ENCODE measurements at regions not wholly inside any gene's neighbourhood (a gene's known extent, or its start where the extent isn't known, plus 50 kb on each side); places are given as distances from the start of the nearest gene placed in this dataset.

DNA sequence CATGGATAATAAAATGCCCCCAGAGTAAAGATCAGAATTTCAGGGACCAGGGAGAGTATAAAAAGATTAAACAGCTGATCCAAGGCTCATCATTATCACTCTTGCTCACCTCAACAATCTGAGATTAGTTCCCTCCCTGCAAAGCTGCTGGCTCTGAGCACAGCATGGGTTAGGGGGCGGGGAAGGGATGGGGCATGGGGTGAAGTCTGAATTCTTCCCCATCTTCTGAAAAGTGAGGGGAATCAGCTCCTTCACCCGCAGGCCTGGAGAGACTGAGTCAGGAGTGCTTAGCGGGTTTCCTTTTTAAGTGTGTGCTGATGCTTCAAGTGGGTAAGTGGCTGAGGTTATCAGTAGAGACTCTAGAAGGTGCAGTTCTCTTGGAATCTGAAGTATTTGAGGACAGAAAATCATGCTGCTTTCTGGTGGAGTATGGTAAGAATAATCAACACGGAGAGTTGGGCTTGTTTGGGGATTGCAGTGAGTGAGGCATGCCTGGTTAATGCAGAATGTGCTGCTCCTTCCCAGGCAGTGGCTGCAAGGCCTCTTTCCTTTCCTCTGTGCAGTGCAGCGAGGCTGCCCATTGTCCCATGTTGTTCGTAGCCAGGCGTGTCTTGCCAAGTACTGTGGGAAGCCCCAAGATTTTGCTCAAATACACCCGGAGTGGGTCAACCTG is 59.2 kb upstream of the TRAK1 start:
- H3K27ac ChIP-seq = no peak overlapping the region
- TF ChIP-seq, protein P1, sequence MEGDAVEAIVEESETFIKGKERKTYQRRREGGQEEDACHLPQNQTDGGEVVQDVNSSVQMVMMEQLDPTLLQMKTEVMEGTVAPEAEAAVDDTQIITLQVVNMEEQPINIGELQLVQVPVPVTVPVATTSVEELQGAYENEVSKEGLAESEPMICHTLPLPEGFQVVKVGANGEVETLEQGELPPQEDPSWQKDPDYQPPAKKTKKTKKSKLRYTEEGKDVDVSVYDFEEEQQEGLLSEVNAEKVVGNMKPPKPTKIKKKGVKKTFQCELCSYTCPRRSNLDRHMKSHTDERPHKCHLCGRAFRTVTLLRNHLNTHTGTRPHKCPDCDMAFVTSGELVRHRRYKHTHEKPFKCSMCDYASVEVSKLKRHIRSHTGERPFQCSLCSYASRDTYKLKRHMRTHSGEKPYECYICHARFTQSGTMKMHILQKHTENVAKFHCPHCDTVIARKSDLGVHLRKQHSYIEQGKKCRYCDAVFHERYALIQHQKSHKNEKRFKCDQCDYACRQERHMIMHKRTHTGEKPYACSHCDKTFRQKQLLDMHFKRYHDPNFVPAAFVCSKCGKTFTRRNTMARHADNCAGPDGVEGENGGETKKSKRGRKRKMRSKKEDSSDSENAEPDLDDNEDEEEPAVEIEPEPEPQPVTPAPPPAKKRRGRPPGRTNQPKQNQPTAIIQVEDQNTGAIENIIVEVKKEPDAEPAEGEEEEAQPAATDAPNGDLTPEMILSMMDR (IDR thresholded peaks at IDR 0.05) = no peak
- no peak for TF ChIP-seq ZFX (IDR thresholded peaks at IDR 0.05; ENCODE audit: borderline replicate concordance)

DNA sequence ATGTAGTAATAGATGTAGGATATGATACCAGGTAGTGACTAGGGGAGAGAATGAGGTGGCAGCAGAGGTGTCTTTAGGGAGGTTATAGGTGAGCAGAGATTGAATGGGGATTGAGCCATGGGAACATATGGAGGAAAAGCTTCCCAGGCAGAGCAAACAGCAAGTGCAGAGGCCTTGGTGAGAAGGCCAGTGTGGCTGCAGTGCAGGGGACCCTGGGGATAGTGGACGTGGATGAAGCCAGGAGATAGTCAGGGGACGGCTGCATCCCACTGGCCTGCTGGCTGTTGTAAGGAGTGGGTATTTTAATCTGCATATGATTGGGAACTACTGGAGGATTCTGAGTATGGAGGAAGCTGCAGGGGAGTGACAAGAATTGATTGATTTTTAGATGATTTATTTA is 62.7 kb upstream of the TRAK1 start:
- TF ChIP-seq, protein P1 (IDR thresholded peaks at IDR 0.05) = no peak
- TF ChIP-seq ZFX (IDR thresholded peaks at IDR 0.05; ENCODE audit: borderline replicate concordance) = no peak

DNA sequence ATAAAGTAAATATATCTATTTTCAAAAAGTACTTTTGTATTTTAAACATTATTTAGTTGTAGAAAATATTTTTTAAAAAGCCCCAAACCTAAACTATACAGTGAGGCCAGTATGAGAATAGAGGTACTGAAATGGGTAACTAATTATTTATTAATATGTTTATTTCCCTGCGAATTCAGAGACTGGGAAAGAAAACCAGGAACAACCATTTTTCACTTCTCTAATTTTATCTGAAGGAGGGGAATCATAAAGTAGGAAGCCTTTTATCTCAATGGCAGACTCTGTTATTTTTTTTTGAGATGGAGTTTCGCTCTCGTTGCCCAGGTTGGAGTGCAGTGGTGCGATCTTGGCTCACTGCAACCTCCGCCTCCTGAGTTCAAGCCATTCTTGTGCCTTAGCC is 63.6 kb upstream of the TRAK1 start:
- no peak overlapping the region for H3K27ac ChIP-seq
- TF ChIP-seq, protein P1 (IDR thresholded peaks at IDR 0.05) = no peak
- no peak for TF ChIP-seq ZFX (IDR thresholded peaks at IDR 0.05; ENCODE audit: borderline replicate concordance)

More for the DNA sequence above, 62.7 kb upstream of the TRAK1 start:
- H3K27ac ChIP-seq = no peak overlapping the region

DNA sequence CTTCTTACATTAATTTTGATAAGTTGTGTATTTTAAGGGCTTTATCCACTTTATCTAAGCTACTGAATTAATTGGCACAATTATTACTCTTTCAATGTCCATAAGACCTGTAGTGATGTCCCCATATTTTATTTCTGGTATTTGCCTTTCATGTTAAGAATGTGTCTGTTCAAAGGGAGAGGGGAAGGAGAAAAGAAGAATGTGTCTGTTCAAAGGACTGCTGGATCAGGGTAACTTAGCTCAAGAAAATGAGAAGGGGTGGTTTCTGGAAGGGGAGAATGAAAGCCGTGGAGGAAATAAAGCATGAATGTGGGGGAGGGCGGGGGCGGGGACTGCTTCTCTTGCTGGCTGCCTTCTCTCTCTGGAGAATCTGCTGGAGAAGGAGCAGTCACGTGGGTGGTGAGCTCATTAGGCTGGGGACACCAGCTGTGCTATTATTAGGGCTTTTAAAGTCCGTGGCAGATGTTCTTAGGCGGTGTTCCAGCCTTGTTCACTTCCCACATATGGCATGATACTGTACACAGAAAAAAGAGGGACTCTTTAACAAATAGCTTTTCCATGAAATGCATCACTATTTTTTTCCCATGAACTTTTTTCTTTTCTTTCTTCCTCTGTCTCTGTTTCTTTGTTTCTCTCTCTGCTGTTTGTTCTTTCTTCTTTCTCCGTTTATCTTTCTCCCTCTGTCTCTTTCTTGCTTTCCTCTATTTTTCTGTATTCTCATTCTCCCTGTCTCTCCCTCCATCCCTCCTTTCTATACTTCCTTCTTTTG is 63.7 kb upstream of the ULK4 start:
- no peak overlapping the region for H3K27ac ChIP-seq
- TF ChIP-seq ZFX (IDR thresholded peaks at IDR 0.05; ENCODE audit: borderline replicate concordance) = no peak
- TF ChIP-seq, protein P1 (IDR thresholded peaks at IDR 0.05) = no peak

DNA sequence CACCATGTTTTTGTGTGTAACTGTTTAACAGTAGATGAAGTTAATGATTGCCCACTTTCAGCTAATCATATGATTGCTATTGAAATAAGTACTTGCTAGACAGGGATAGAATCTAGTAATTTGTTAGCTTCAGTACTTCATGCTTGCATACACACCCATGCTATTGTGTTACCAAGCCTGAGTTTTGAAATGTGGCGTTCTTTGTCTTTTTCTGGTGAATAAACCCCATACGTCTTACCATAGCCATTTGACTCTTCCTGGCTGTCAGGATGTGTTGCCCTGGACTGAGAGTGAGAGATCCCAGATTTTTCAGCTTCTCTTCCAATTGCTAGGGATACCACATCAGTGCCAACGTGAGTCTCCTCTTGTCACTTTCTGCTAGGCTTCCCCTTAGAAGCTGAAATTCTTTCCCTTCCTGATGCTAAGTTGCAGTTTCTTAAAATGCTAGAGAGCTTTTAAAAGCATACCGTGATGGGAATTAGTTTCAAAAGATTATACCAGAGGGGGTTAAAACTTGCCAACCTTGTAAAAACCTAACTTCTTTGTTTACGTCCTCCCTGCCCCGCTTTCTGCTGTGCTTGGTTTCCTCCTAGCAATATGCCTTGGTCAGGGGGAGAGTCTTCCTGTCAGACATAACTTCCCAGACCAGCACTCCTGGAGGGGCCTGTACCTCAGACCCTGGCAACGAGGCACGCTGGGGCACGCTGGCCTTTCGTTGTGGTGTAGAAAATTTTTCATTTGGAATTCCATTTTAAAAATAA is 62.9 kb upstream of the ULK4 start:
- no peak overlapping the region for H3K27ac ChIP-seq

DNA sequence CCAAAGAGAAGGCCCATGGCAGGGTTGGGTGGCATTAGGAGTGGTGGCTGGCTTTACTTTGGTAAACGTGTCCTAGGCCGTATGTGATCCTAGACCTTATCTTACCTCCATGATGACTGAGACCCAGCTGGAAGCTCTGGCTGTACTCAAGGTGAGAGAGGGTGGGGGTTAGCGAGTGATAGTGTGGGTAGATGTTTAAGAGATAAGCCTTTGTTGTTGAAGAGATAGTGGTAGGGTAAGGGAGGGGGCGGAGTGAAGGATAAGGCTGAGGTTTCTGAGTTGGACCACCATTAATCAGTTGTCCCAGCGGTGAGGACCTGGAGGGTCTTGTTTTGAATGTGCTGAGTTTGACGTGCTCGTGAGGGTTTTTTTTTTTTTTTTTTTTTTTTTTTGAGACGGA is 61.5 kb upstream of the ULK4 start:
- H3K27ac ChIP-seq = no peak overlapping the region
- no peak for TF ChIP-seq ZFX (IDR thresholded peaks at IDR 0.05; ENCODE audit: borderline replicate concordance)
- TF ChIP-seq, protein P1 (IDR thresholded peaks at IDR 0.05) = no peak

More for the DNA sequence above, 62.9 kb upstream of the ULK4 start:
- TF ChIP-seq, protein P1 (IDR thresholded peaks at IDR 0.05) = no peak
- TF ChIP-seq ZFX (IDR thresholded peaks at IDR 0.05; ENCODE audit: borderline replicate concordance) = no peak
